Peyer's patch (tissue), 4 donors: ENCODE measurements at regions not wholly inside any gene's neighbourhood (a gene's known extent, or its start where the extent isn't known, plus 50 kb on each side); places are given as distances from the start of the nearest gene placed in this dataset.

Experiments
- CTCF ChIP-seq, 6 experiments: fragments of 450-650 bp in 4 of 6; fragments of 200-600 bp in 2 of 6; sonication (generic) in 1 of 6; IDR thresholded peaks; one replicate each; pipeline ENCODE4 v1.5.1; 2017 to 2019; ENCODE audit warnings: antibody characterized with exemption in 6 of 6, mild to moderate bottlenecking in 3 of 6, moderate library complexity in 1 of 6
- POLR2A ChIP-seq, 2 donors: fragments of 450-650 bp; IDR thresholded peaks; one replicate each; pipeline ENCODE4 v1.5.1; 2017; ENCODE audit warnings: antibody characterized with exemption in 2 of 2, mild to moderate bottlenecking in 2 of 2, moderate library complexity in 2 of 2

- TF ChIP-seq CTCF (IDR thresholded peaks at IDR 0.05) (no peak), POLR2A (IDR thresholded peaks at IDR 0.05) (no peak)
Observed at GRCh38 chr7:113394856-113395255, 276.5 kb upstream of the SMIM30 start.
